Activated CD4-positive, alpha-beta memory T cell treated with anti-CD3 and anti-CD28 coated beads, Interleukin-2, amount 10 ng/mL, durations not matched to agents 7 days and 5 days (primary cell): ENCODE measurements at regions not wholly inside any gene's neighbourhood (a gene's known extent, or its start where the extent isn't known, plus 50 kb on each side); places are given as distances from the start of the nearest gene placed in this dataset.

Experiments used
- CTCF ChIA-PET: fragments of 350-600 bp; sonication (Branson Sonifier 250); formaldehyde crosslinking; loops from one replicate; lab custom pipeline; 2021; ENCODE audit warnings: antibody characterized with exemption, inconsistent platforms; lab: Charles Lee
- POLR2A ChIA-PET: fragments of 350-600 bp; sonication (Branson Sonifier 250); formaldehyde crosslinking; loops from one replicate; lab custom pipeline; 2021; ENCODE audit warnings: antibody characterized with exemption; lab: Charles Lee
- DNase-seq: peaks from one replicate; pipeline ENCODE4 v3.0.0-alpha.2; 2020
- H3K27ac Mint-ChIP-seq: one replicate; pipeline ENCODE4 v1.8.0; 2021; ENCODE audit warnings: mild to moderate bottlenecking, mixed read lengths
- H3K27me3 Mint-ChIP-seq: one replicate; pipeline ENCODE4 v1.8.0; 2021; ENCODE audit warnings: mixed read lengths
- H3K36me3 Mint-ChIP-seq: one replicate; pipeline ENCODE4 v1.8.0; 2021; ENCODE audit warnings: low read depth, mixed read lengths
- H3K4me1 Mint-ChIP-seq: one replicate; pipeline ENCODE4 v1.8.0; 2021; ENCODE audit warnings: mixed read lengths
- H3K4me3 Mint-ChIP-seq: one replicate; pipeline ENCODE4 v1.8.0; 2021; ENCODE audit warnings: mild to moderate bottlenecking, mixed read lengths
- H3K9me3 Mint-ChIP-seq: one replicate; pipeline ENCODE4 v1.8.0; 2021; ENCODE audit warnings: mixed read lengths

GRCh38 chr11:79963856-79964645 is 523.2 kb upstream of the TENM4 start:
- Mint-ChIP-seq H3K27ac (no peak overlapping the region), H3K9me3 (peaks cover 9% of the 10 kb centered on the region), H3K27me3 (no peaks in the 10 kb centered on the region), H3K36me3 (no peaks in the 10 kb centered on the region), H3K4me3 (no peak overlapping the region), H3K4me1 (no peaks in the 10 kb centered on the region)
- ChIA-PET CTCF (no interaction called here), POLR2A (no interaction called here)
- no peak for DNase-seq

GRCh38 chr11:79960461-79960860 is 519.6 kb upstream of the TENM4 start:
- H3K27ac Mint-ChIP-seq, result no peak overlapping the region
- no peak for DNase-seq
- H3K27me3 Mint-ChIP-seq, result no peaks in the 10 kb centered on the region
- H3K4me3 Mint-ChIP-seq, result no peak overlapping the region
- H3K4me1 Mint-ChIP-seq, result no peaks in the 10 kb centered on the region
- CTCF ChIA-PET, result no interaction called here
- POLR2A ChIA-PET, result no interaction called here
- H3K36me3 Mint-ChIP-seq, result no peaks in the 10 kb centered on the region
- H3K9me3 Mint-ChIP-seq, result peaks cover 9% of the 10 kb centered on the region

- no peaks in the 10 kb centered on the region for H3K27me3 Mint-ChIP-seq
- no peak overlapping the region for H3K27ac Mint-ChIP-seq
- CTCF ChIA-PET, result no interaction called here
- no peaks in the 10 kb centered on the region for H3K36me3 Mint-ChIP-seq
- POLR2A ChIA-PET, result no interaction called here
- H3K9me3 Mint-ChIP-seq, result peaks cover 9% of the 10 kb centered on the region
- H3K4me3 Mint-ChIP-seq, result no peak overlapping the region
- no peaks in the 10 kb centered on the region for H3K4me1 Mint-ChIP-seq
- DNase-seq, result no peak
Observed at GRCh38 chr11:79959318-79959717, 518.5 kb upstream of the TENM4 start.

- H3K4me3 Mint-ChIP-seq, result no peak overlapping the region
- no peaks in the 10 kb centered on the region for H3K36me3 Mint-ChIP-seq
- no peak overlapping the region for H3K27ac Mint-ChIP-seq
- H3K9me3 Mint-ChIP-seq, result peaks cover 7% of the 10 kb centered on the region
- ChIA-PET CTCF (no interaction called here), POLR2A (no interaction called here)
- no peaks in the 10 kb centered on the region for H3K27me3 Mint-ChIP-seq
- H3K4me1 Mint-ChIP-seq, result no peaks in the 10 kb centered on the region
- no peak for DNase-seq
Observed at GRCh38 chr11:79957702-79958101, 516.9 kb upstream of the TENM4 start.

- POLR2A ChIA-PET, result no interaction called here
- no peaks in the 10 kb centered on the region for H3K36me3 Mint-ChIP-seq
- H3K9me3 Mint-ChIP-seq, result peaks cover 5% of the 10 kb centered on the region
- H3K27me3 Mint-ChIP-seq, result no peaks in the 10 kb centered on the region
- no peak for DNase-seq
- no peaks in the 10 kb centered on the region for H3K4me1 Mint-ChIP-seq
- CTCF ChIA-PET, result no interaction called here
- no peak overlapping the region for H3K4me3 Mint-ChIP-seq
- H3K27ac Mint-ChIP-seq, result no peak overlapping the region
Observed at GRCh38 chr11:79956061-79956460, 515.2 kb upstream of the TENM4 start.

- no peaks in the 10 kb centered on the region for H3K36me3 Mint-ChIP-seq
- H3K27ac Mint-ChIP-seq, result no peak overlapping the region
- no peak overlapping the region for H3K4me3 Mint-ChIP-seq
- DNase-seq, result no peak
- ChIA-PET POLR2A (no interaction called here), CTCF (no interaction called here)
- H3K4me1 Mint-ChIP-seq, result no peaks in the 10 kb centered on the region
- H3K9me3 Mint-ChIP-seq, result no peaks in the 10 kb centered on the region
- H3K27me3 Mint-ChIP-seq, result no peaks in the 10 kb centered on the region
Observed at GRCh38 chr11:79953629-79954028, 512.8 kb upstream of the TENM4 start.

GRCh38 chr11:79950741-79951140 is 509.9 kb upstream of the TENM4 start:
- H3K4me3 Mint-ChIP-seq, result no peak overlapping the region
- POLR2A ChIA-PET, result no interaction called here
- CTCF ChIA-PET, result no interaction called here
- H3K27me3 Mint-ChIP-seq, result no peaks in the 10 kb centered on the region
- no peaks in the 10 kb centered on the region for H3K36me3 Mint-ChIP-seq
- DNase-seq, result no peak
- H3K4me1 Mint-ChIP-seq, result no peaks in the 10 kb centered on the region
- H3K27ac Mint-ChIP-seq, result no peak overlapping the region
- no peaks in the 10 kb centered on the region for H3K9me3 Mint-ChIP-seq

GRCh38 chr11:79950172-79950571 is 509.3 kb upstream of the TENM4 start:
- Mint-ChIP-seq H3K36me3 (no peaks in the 10 kb centered on the region), H3K27me3 (no peaks in the 10 kb centered on the region), H3K4me3 (no peak overlapping the region), H3K4me1 (no peaks in the 10 kb centered on the region), H3K9me3 (no peaks in the 10 kb centered on the region), H3K27ac (no peak overlapping the region)
- ChIA-PET CTCF (no interaction called here), POLR2A (no interaction called here)
- no peak for DNase-seq

GRCh38 chr11:79949574-79949973 is 508.7 kb upstream of the TENM4 start:
- DNase-seq, result no peak
- Mint-ChIP-seq H3K36me3 (no peaks in the 10 kb centered on the region), H3K27me3 (no peaks in the 10 kb centered on the region), H3K4me3 (no peak overlapping the region), H3K4me1 (no peaks in the 10 kb centered on the region), H3K27ac (no peak overlapping the region), H3K9me3 (no peaks in the 10 kb centered on the region)
- POLR2A ChIA-PET, result no interaction called here
- CTCF ChIA-PET, result no interaction called here

GRCh38 chr11:79942646-79943045 is 501.8 kb upstream of the TENM4 start:
- CTCF ChIA-PET, result no interaction called here

GRCh38 chr11:79942090-79942489 is 501.3 kb upstream of the TENM4 start:
- H3K27me3 Mint-ChIP-seq, result no peaks in the 10 kb centered on the region
- ChIA-PET POLR2A (no interaction called here), CTCF (no interaction called here)
- H3K4me3 Mint-ChIP-seq, result no peak overlapping the region
- H3K27ac Mint-ChIP-seq, result no peak overlapping the region
- DNase-seq, result no peak
- H3K36me3 Mint-ChIP-seq, result no peaks in the 10 kb centered on the region
- H3K4me1 Mint-ChIP-seq, result no peaks in the 10 kb centered on the region
- H3K9me3 Mint-ChIP-seq, result peaks cover 3% of the 10 kb centered on the region

More at GRCh38 chr11:79942646-79943045, 501.8 kb upstream of the TENM4 start:
- POLR2A ChIA-PET, result no interaction called here
- H3K36me3 Mint-ChIP-seq, result no peaks in the 10 kb centered on the region
- no peaks in the 10 kb centered on the region for H3K27me3 Mint-ChIP-seq
- H3K4me3 Mint-ChIP-seq, result no peak overlapping the region
- no peak overlapping the region for H3K27ac Mint-ChIP-seq
- H3K9me3 Mint-ChIP-seq, result peaks cover 3% of the 10 kb centered on the region
- no peak for DNase-seq
- no peaks in the 10 kb centered on the region for H3K4me1 Mint-ChIP-seq

- no peaks in the 10 kb centered on the region for H3K36me3 Mint-ChIP-seq
- no peak overlapping the region for H3K27ac Mint-ChIP-seq
- no peak for DNase-seq
- H3K4me3 Mint-ChIP-seq, result no peak overlapping the region
- H3K9me3 Mint-ChIP-seq, result peaks cover 6% of the 10 kb centered on the region
- no peaks in the 10 kb centered on the region for H3K4me1 Mint-ChIP-seq
- H3K27me3 Mint-ChIP-seq, result no peaks in the 10 kb centered on the region
- CTCF ChIA-PET, result no interaction called here
- POLR2A ChIA-PET, result no interaction called here
Observed at GRCh38 chr11:79940974-79941735, 500.3 kb upstream of the TENM4 start.

- Mint-ChIP-seq H3K9me3 (peaks cover 8% of the 10 kb centered on the region), H3K27me3 (no peaks in the 10 kb centered on the region), H3K27ac (no peak overlapping the region), H3K4me3 (no peak overlapping the region), H3K36me3 (no peaks in the 10 kb centered on the region), H3K4me1 (no peaks in the 10 kb centered on the region)
- DNase-seq, result no peak
- POLR2A ChIA-PET, result no interaction called here
- CTCF ChIA-PET, result no interaction called here
Observed at GRCh38 chr11:79940165-79940564, 499.3 kb upstream of the TENM4 start.

GRCh38 chr11:79939111-79939510 is 498.3 kb upstream of the TENM4 start:
- no peak overlapping the region for H3K27ac Mint-ChIP-seq
- H3K9me3 Mint-ChIP-seq, result peaks cover 10% of the 10 kb centered on the region
- no peak overlapping the region for H3K4me3 Mint-ChIP-seq
- no peak for DNase-seq
- ChIA-PET POLR2A (no interaction called here), CTCF (no interaction called here)
- H3K4me1 Mint-ChIP-seq, result no peaks in the 10 kb centered on the region
- no peaks in the 10 kb centered on the region for H3K27me3 Mint-ChIP-seq
- no peaks in the 10 kb centered on the region for H3K36me3 Mint-ChIP-seq
